GM18951 (cell line): ENCODE measurements at regions not wholly inside any gene's neighbourhood (a gene's known extent, or its start where the extent isn't known, plus 50 kb on each side); places are given as distances from the start of the nearest gene placed in this dataset.
"Not testable (repeated sequence)": the region's sequence is repeated elsewhere in the genome, so short reads cannot be mapped to it uniquely, and the experiment has no call there.

Experiments
- POLR2A ChIP-seq: IDR thresholded peaks from 4 replicates; pipeline ENCODE4 v1.6.1; 2011; ENCODE audit warnings: mild to moderate bottlenecking; ENCODE audit not compliant: insufficient read length, insufficient read depth; ENCODE audit errors: extremely low read depth
- in situ Hi-C: fragments of 300-500 bp; cut with MboI; formaldehyde crosslinking; loops from one replicate; pipeline ENCODE4 v1.12.0; 2022; ENCODE audit warnings: low sequenced_read_pairs, mixed read lengths, inconsistent platforms; ENCODE audit not compliant: unreplicated experiment

GRCh38 chrX:45428831-45429230, 228.2 kb upstream of the DIPK2B start:
- TF ChIP-seq POLR2A = no peak

DNA sequence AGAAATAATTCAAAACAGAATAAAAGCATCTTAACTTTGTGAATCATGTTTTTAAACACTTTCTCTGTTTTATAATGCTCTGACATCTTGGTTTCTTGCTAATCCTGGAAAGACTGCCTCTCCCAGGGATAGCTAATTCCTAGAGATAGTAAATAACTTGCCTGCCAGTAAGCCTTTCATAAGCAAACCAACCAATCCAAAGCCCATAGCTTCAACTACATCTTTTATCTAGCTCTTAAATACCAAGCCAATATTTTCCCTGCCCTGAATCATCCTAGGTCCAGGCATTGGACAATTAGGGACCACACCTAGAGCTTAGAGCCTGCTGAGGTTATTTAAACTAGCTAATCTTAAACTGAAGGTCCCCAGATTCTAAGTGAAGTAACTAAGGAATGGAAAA, 223.7 kb upstream of the DIPK2B start:
- in situ Hi-C loops = no loop called here
- TF ChIP-seq POLR2A = no peak

More at GRCh38 chrX:45428831-45429230, 228.2 kb upstream of the DIPK2B start:
- in situ Hi-C loops = no loop called here

- in situ Hi-C loops = no loop called here
- no peak for TF ChIP-seq POLR2A
Measured at GRCh38 chrX:45422216-45422925, 221.7 kb upstream of the DIPK2B start.

- no peak for TF ChIP-seq POLR2A
- in situ Hi-C loops = no loop called here
Measured at GRCh38 chrX:45421806-45422205, 221.1 kb upstream of the DIPK2B start.

- in situ Hi-C loops = no loop called here
- TF ChIP-seq POLR2A = no peak
Measured at GRCh38 chrX:45404206-45404605, 203.5 kb upstream of the DIPK2B start.

GRCh38 chrX:45401923-45402322, 201.2 kb upstream of the DIPK2B start:
- no peak for TF ChIP-seq POLR2A

GRCh38 chrX:45400951-45401725, 200.5 kb upstream of the DIPK2B start:
- in situ Hi-C loops = not testable (repeated sequence)

More at GRCh38 chrX:45401923-45402322, 201.2 kb upstream of the DIPK2B start:
- in situ Hi-C loops = no loop called here

GRCh38 chrX:45400027-45400779, 199.5 kb upstream of the DIPK2B start:
- TF ChIP-seq POLR2A = no peak
- in situ Hi-C loops = no loop called here

DNA sequence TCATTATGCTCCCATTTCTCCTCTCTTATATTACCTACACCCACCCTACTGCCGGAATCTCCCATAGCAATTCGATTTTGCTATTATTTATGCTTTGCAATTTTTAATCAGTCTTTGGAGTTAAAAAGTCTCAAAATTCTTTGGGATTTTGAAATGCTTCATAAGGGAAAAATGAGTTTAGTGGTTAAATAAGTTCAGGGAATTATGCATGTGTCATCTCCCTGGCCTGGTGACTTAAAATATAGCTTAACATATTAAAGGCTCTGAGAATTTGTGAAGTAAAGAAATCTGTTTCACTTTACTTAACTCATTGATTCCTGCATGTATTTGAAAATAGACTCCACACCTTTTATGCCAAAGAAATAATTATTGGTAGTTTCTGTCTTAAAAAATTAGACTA, 185.1 kb upstream of the DIPK2B start:
- in situ Hi-C loops = no loop called here
- no peak for TF ChIP-seq POLR2A

- in situ Hi-C loops = no loop called here
- TF ChIP-seq POLR2A = no peak
Measured at GRCh38 chrX:45381841-45382240, 181.2 kb upstream of the DIPK2B start.

DNA sequence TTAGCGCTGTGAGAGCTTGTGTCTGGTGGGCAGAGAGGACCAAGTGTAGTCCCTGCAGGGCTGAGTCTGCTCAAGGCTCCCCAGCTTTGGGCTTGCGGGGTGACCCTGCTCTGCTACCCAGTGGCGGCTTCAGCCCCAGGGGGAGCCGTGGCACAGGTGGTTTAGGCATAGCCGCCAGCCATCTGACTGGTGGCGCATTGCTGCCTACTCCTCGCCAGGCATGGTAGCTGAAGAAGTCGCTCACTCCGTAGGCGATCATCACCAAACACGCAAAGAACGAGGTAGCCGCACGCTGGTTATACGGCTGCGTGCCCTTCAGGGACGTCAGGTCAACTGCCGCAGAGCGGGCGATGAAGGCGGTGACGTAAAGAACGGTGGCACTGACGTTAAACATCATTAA, 180.7 kb upstream of the DIPK2B start:
- TF ChIP-seq POLR2A = no peak
- in situ Hi-C loops = no loop called here

GRCh38 chrX:45379236-45379635, 178.6 kb upstream of the DIPK2B start:
- no peak for TF ChIP-seq POLR2A
- in situ Hi-C loops = no loop called here

DNA sequence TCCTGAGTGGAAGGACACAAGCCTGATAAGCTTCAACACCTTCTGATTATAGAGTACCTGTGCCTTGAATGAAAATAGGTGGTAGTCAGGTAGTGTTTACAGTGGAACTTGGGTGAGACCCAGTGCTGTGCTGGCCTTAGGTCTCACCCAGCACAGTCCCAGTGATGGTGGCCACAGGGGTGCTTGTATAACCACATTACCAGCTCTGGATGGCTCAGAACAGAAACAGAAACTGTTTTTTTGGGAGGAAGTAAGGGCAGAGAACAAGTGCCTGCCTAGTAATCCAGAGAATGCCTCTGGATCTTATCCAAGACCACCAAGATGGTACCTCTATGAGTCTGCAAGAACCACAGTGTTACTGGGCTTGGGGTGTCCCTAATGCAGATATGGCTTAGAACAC, 171.5 kb upstream of the DIPK2B start:
- TF ChIP-seq POLR2A = no peak
- in situ Hi-C loops = no loop called here
